Esophagus muscularis mucosa (tissue), 4 donors: ENCODE measurements at regions not wholly inside any gene's neighbourhood (a gene's known extent, or its start where the extent isn't known, plus 50 kb on each side); places are given as distances from the start of the nearest gene placed in this dataset.

ENCODE experiments used
- DNase-seq: peaks from one replicate; pipeline ENCODE4 v3.0.0-alpha.2; 2017; ENCODE audit errors: extremely low spot score
- H3K27ac ChIP-seq, 4 donors: fragments of 200-600 bp; sonication (generic); replicated peaks in 1 of 4; 1 replicate in 3 of 4; 2 replicates in 1 of 4; pipeline ENCODE4 v1.5.1; 2016 to 2019; ENCODE audit warnings: mild to moderate bottlenecking in 1 of 4
- H3K27me3 ChIP-seq, 4 donors: fragments of 200-600 bp; sonication (generic); one replicate each; pipeline versions ENCODE4 v1.5.1 to v1.6.0; 2016 to 2019
- H3K36me3 ChIP-seq, 4 donors: fragments of 200-600 bp; sonication (generic); one replicate each; pipeline ENCODE4 v1.5.1; 2016 to 2019
- H3K4me1 ChIP-seq, 4 donors: fragments of 200-600 bp; sonication (generic); one replicate each; pipeline ENCODE4 v1.5.1; 2016 to 2019
- H3K4me3 ChIP-seq, 4 donors: fragments of 200-600 bp; sonication (generic); 1 replicate in 2 of 4; 2 replicates in 2 of 4; pipeline ENCODE4 v1.5.1; 2016 to 2019; ENCODE audit warnings: mild to moderate bottlenecking in 4 of 4, moderate library complexity in 1 of 4
- H3K9me3 ChIP-seq, 4 donors: fragments of 200-600 bp; sonication (generic); 1 replicate in 3 of 4; 2 replicates in 1 of 4; pipeline ENCODE4 v1.5.1; 2016 to 2019
- EP300 ChIP-seq: sonication (generic); formaldehyde crosslinking; IDR thresholded peaks from one replicate; pipeline ENCODE4 v1.6.1; 2017; ENCODE audit warnings: antibody characterized with exemption
- POLR2A ChIP-seq: fragments of 450-650 bp; IDR thresholded peaks from one replicate; pipeline ENCODE4 v1.6.1; 2017; ENCODE audit warnings: antibody characterized with exemption, moderate library complexity, mild to moderate bottlenecking, low read depth
- POLR2AphosphoS5 ChIP-seq, 2 donors: sonication (generic); formaldehyde crosslinking; IDR thresholded peaks; one replicate each; pipeline ENCODE4 v1.6.1; 2017; ENCODE audit warnings: antibody characterized with exemption in 2 of 2
- WGBS: methylation state at CpG from one replicate; pipeline ENCODE4 v1.1.5; 2018; 5-methylcytosine and 5-hydroxymethylcytosine counted together
- intact Hi-C: fragments of 100-400 bp; cut with DNase I; formaldehyde crosslinking; loops from one replicate; pipeline ENCODE4 v1.15.1; 2023
- TF ChIP-seq, protein P1 (sequence below), 3 experiments: fragments of 200-600 bp in 2 of 3; fragments of 450-650 bp in 1 of 3; sonication (generic) in 2 of 3; IDR thresholded peaks; one replicate each; pipeline ENCODE4 v1.5.1; 2017 to 2019; ENCODE audit warnings: antibody characterized with exemption in 3 of 3, mild to moderate bottlenecking in 2 of 3, moderate library complexity in 1 of 3

DNA sequence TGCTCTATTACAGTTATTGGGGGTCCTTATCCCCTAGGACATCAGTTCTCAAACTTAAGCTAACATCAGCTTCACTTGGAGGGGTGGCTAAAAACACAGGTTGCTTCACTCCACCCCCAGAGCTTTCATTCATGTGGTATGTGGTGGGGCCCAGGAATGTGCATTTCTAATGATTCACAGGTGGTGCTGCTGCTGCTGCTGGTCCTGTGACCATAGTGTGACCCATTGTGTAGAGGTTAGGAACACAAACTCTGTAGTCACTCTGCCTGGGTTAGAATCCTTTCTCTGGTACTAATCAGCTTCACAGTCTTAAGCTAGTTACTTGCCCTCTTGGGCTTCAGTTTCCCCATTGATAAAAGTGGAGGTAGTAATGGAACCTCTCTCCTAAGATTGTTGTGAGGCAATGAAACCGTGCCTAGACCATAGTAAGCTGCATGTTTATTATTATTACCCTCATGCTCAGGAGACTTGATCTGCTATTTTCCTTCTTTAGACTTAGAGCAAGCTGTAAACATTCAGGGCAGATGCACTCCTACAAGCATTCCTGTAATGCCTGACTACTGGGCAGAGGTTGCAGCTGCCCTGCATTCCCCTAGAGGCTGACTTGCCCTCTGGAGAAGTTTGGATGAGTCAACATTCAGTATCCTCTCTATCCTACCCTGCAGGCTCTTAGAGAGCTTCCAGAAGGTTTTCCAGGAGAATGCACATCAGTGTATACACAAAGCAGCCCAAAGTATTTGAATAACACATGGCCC is 94.1 kb upstream of the ACSL4 start:
- no peaks in the 10 kb centered on the region for H3K36me3 ChIP-seq
- DNase-seq = no peak
- no peaks in the 10 kb centered on the region for H3K9me3 ChIP-seq
- TF ChIP-seq, protein P1, sequence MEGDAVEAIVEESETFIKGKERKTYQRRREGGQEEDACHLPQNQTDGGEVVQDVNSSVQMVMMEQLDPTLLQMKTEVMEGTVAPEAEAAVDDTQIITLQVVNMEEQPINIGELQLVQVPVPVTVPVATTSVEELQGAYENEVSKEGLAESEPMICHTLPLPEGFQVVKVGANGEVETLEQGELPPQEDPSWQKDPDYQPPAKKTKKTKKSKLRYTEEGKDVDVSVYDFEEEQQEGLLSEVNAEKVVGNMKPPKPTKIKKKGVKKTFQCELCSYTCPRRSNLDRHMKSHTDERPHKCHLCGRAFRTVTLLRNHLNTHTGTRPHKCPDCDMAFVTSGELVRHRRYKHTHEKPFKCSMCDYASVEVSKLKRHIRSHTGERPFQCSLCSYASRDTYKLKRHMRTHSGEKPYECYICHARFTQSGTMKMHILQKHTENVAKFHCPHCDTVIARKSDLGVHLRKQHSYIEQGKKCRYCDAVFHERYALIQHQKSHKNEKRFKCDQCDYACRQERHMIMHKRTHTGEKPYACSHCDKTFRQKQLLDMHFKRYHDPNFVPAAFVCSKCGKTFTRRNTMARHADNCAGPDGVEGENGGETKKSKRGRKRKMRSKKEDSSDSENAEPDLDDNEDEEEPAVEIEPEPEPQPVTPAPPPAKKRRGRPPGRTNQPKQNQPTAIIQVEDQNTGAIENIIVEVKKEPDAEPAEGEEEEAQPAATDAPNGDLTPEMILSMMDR (IDR thresholded peaks at IDR 0.05) = no peak
- no peak for TF ChIP-seq POLR2AphosphoS5 (IDR thresholded peaks at IDR 0.05)
- no peak for TF ChIP-seq EP300
- TF ChIP-seq POLR2A = no peak
- 54% methylated on average over 1 of the region's 1 CpG for WGBS
- no peaks in the 10 kb centered on the region for H3K4me1 ChIP-seq
- H3K4me3 ChIP-seq = no peak overlapping the region
- intact Hi-C loops = no loop called here
- no peaks in the 10 kb centered on the region for H3K27me3 ChIP-seq
- H3K27ac ChIP-seq = no peak overlapping the region

DNA sequence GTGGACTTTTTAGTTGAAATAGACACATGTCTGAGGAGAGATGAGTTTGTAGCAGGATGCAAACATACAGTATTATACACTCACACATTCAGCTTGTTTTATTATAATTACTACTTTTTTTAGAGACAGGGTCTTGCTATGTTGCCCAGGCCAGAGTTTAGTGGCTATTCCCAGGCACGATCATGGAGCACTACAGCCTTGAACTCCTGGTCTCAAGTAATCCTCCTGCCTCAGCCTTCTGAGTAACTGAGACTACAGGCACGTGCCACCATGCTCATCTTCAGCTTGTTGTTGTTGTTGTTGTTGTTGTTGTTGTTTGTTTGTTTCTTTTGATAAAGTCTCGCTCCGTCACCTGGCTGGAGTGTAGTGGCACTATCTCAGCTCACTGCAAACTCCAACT is 94.7 kb upstream of the ACSL4 start:
- Histone ChIP-seq H3K27ac (no peak overlapping the region), H3K4me1 (no peaks in the 10 kb centered on the region), H3K4me3 (no peak overlapping the region), H3K9me3 (no peaks in the 10 kb centered on the region), H3K36me3 (no peaks in the 10 kb centered on the region), H3K27me3 (no peaks in the 10 kb centered on the region)
- TF ChIP-seq, protein P1 (IDR thresholded peaks at IDR 0.05) = no peak
- no peak for TF ChIP-seq EP300
- no peak for TF ChIP-seq POLR2AphosphoS5 (IDR thresholded peaks at IDR 0.05)
- TF ChIP-seq POLR2A = no peak
- 81% methylated on average over 4 of the region's 4 CpGs for WGBS
- no peak for DNase-seq
- intact Hi-C loops = no loop called here

DNA sequence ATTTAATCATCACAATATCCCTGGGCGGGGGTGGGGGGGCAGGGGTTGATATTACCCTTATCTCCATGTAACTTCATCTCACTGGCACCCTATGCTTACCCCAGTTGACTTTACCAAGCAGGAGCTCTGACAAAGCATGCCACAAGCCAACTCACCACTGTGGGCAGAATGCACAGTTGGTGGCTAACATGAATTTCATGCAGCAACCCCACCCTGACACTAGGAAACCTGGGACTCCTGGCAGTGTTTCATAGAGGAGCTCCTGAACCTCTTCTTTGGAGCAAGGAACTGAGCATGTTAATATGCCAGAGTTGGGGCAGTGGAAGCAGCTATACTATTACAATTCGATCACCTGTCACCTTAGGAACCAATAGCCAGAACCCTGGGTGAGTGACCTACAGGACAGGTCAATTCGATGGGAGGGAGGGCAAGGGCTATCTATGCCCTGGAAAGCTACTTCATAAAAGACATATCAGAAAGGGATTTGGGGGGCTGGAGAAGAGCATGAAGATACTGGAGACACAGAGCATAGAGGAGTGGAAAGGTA is 97.2 kb upstream of the ACSL4 start:
- Histone ChIP-seq H3K4me3 (no peak overlapping the region), H3K36me3 (no peaks in the 10 kb centered on the region), H3K27me3 (no peaks in the 10 kb centered on the region), H3K27ac (no peak overlapping the region), H3K9me3 (no peaks in the 10 kb centered on the region), H3K4me1 (no peaks in the 10 kb centered on the region)
- WGBS = 73% methylated on average over 2 of the region's 3 CpGs
- intact Hi-C loops = no loop called here
- DNase-seq = no peak
- TF ChIP-seq EP300 (no peak), POLR2AphosphoS5 (IDR thresholded peaks at IDR 0.05) (no peak), POLR2A (no peak)
- TF ChIP-seq, protein P1 (IDR thresholded peaks at IDR 0.05) = no peak

DNA sequence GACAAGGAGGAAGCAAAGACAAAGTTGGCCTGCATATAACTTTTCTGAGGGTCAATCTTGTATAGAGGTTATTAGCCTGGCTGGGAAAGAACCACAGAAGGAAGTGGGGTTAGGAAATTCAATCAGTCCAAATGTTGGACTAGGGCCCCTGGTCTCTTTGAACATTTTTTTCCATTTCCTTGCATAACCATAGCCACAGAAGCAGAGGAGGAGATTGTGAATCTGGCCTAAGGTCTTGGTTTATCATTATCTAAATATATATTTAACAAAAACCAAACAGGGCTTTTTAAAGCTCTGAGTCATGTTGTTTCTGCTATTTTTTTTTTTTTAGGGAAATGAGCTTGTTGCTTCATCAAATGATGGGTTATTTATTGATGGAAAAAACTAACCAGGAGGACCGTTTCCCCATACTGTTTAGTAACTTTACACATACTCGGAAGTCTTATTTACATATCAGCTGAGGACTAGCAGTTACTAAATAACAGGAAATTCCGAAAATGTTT is 97.7 kb upstream of the ACSL4 start:
- no peaks in the 10 kb centered on the region for H3K4me1 ChIP-seq
- TF ChIP-seq EP300 = no peak
- no peak for TF ChIP-seq POLR2A
- no peak for TF ChIP-seq POLR2AphosphoS5 (IDR thresholded peaks at IDR 0.05)
- TF ChIP-seq, protein P1 (IDR thresholded peaks at IDR 0.05) = no peak
- WGBS = 69% methylated on average over 3 of the region's 3 CpGs

More for the DNA sequence above, 97.7 kb upstream of the ACSL4 start:
- Histone ChIP-seq H3K36me3 (no peaks in the 10 kb centered on the region), H3K9me3 (no peaks in the 10 kb centered on the region), H3K27me3 (no peaks in the 10 kb centered on the region), H3K4me3 (no peak overlapping the region), H3K27ac (no peak overlapping the region)
- intact Hi-C loops = no loop called here
- no peak for DNase-seq
